ENCODE measurements at regions not wholly inside any gene's neighbourhood (a gene's known extent, or its start where the extent isn't known, plus 50 kb on each side); places are given as distances from the start of the nearest gene placed in this dataset.

DNA sequence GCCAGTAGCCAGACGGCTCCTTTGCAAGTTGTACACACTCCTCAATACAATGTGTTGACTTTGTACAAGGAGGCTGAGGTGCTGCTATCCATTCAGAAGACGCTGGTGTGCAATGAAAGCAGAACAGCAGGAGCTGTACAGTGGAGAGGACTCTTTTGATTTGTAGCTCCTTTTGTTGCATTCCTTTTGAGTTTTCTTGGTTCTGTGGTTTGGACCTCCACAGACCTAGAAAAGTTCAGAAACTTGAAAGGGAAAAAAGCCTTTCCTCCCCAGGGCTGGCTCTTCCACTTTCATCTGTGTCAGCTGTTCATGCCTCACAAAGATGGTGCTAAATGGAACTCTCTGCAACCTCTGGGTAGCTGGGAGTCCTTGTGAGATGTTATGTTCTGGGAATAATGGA is 117.4 kb downstream of the MAT2B start:
- no peak for DNase-seq (ENCODE audit: low spot score)

- DNase-seq (ENCODE audit: low spot score) = no peak
These were observed 118.1 kb downstream of the MAT2B start for GRCh38 chr5:163623524-163623923.

DNA sequence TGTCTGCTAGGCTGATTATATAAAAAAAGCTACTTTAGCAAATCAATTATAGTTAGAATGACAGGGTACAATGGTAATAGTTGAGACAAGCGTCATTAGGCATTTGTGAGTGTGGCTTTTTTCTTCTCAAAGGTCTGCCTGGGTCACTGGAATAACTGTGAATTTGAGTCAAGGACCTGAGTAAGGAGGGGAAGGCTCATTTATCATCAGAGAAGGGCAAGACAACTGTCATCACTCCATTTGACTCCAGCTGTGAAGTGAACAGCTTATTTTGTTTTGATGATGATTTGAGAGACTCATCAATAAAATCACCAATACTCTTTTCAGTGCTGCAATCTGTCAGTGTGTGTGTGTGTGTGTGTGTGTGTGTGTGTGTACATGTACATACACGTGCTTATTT is 118.6 kb downstream of the MAT2B start:
- no peak for DNase-seq (ENCODE audit: low spot score)

GRCh38 chr5:163624431-163624830 is 119.0 kb downstream of the MAT2B start:
- no peak for DNase-seq (ENCODE audit: low spot score)

DNA sequence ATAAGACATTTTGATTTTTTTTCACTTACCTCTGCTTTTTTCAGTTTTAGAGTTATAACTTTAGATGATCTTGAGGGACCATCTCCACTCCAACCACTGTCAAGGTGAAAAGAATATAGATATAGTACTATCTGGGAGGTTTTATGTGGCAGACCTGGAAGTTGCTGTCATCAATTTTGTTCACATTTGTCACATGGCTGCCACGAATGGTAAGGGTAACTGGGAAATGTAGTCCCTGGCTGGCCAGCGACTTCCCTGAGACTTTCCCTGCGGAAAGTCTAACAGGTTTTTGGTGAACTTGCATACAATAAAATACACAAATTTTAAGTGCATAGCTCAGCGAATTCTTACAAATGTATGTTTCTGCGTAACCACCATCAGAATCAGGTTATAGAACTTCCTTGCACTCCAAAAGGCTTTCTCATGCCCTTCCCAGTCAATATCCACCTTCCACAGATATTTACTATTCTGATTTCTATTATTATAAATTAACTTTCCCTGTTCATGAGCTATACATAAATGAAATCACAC is 121.5 kb downstream of the MAT2B start:
- DNase-seq (ENCODE audit: low spot score) = no peak

GRCh38 chr5:163631856-163632255 is 126.4 kb downstream of the MAT2B start:
- no peak for DNase-seq (ENCODE audit: low spot score)

DNA sequence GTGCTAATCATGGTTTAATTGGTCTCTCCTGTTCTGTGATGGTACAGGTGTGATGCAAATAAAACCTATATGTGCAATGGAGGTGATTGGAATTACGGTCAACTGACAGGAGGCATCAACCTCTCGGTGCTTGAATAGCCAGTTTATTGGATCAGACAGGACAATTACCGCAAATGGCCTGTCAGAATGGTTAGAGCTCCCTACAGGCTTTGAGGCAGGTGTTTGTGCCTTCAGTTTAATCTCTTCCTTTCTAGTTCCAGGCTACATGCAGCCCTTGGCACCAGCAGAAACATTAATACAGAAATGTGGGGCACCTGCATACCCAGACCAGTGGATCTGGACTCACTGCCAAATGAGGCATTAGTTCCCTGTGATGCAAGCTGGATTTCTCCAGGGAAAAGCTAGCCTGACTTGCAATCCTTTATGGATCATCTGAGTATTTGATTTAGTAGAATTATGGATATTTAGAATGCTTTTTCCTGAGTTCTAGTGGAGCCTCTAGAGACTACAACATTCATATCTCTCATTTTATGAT is 128.6 kb downstream of the MAT2B start:
- no peak for DNase-seq (ENCODE audit: low spot score)

DNA sequence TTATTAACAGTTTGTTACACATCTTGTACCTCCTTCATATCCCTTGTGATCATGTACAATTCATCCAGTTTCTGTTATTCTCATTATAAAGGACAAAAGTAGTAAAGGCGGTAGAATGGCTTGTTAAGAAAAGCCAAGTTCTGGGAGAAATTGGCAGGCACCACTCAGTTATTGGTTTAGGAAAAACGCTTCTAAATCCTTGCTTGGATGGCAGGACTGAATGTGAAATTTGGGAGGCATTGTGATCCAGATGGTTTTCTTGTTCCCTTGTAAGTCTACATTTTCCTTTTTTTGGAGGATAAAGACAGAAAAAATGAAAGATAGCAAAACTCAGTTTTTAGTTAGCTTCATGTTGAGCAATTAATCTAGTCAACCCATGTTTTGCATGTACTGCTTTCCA is 130.2 kb downstream of the MAT2B start:
- DNase-seq (ENCODE audit: low spot score) = no peak

DNA sequence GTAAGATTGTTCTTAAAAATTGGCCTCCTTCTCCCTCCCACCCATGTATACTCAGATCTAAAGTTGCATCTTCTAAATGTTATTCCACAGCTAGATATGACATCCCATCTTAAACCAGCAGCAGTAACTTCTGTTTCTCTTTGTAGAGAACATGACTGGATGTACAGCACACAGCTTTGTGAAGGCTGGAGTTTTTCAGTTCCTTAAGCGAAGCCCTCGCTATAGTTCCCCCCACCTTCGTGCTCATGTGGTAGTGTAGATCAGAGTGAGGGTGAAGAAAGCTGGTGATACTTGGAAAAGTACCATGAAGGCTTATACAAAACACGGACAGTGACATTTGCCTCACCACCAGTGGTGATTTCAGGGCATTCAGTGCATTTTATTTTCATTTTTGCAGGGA is 137.5 kb downstream of the MAT2B start:
- DNase-seq (ENCODE audit: low spot score) = no peak

GRCh38 chr5:163645421-163646416 is 140.3 kb downstream of the MAT2B start:
- DNase-seq (ENCODE audit: low spot score) = no peak

DNA sequence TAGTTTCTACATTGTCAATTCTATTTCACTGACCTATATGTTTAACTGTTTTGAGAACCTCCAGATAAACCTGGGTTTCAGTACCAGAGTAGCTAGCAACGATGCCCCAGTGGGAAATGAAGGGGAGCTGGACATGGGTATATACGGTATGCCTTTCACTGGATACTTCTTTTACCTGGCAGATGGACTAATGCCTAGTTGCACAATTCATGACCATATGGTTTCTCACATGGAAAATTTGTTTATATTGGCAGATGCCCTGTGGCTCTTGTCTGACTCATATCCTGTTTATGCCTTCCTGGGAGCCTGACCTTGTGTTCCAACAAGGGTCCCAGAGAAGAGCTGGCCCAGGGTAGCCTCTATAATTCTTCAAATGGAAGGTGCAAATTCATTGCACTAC is 144.1 kb downstream of the MAT2B start:
- DNase-seq (ENCODE audit: low spot score) = no peak

DNA sequence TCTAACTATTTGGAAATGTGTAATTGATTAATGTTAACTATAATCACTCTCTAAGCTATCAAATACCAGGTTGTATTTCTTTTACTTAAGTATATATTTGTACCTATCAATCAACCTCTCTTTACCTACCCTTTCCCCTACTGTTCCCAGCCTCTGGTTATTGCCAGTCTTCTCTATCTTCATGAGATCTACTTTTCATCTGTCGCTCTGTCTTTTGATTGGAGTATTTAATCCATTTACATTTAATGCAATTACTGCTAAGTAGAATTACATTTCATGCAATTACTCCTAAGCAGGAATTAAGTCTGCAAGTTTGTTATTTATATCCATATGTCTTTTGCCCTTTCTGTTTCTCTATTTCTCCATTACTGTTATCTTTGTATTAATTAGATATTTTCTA is 148.1 kb downstream of the MAT2B start:
- DNase-seq (ENCODE audit: low spot score) = no peak

- DNase-seq (ENCODE audit: low spot score) = no peak
These were observed 153.5 kb downstream of the MAT2B start for GRCh38 chr5:163658702-163659567.

- DNase-seq (ENCODE audit: low spot score) = no peak
These were observed 154.1 kb downstream of the MAT2B start for GRCh38 chr5:163659568-163659902.

- no peak for DNase-seq (ENCODE audit: low spot score)
These were observed 155.1 kb downstream of the MAT2B start for GRCh38 chr5:163660486-163660885.

DNA sequence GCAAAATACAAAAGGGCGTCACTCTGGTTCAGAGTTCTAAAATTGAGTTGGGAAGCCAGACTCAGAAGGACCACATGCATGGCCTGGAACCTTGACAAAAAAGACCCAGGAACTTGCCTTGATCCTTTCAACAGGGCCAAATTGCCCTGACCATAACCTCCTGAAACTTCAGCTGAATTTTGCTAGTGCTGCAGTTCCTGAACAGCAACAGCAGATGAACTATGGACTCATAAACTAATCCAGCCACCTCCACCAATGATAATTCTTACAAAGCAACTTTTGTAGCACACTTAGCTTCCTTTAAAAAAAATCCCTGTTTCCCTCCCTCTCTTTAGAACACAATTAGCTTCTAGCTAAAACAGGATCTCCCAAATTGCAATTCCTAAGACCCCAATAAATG is 155.9 kb downstream of the MAT2B start:
- no peak for DNase-seq (ENCODE audit: low spot score)

GRCh38 chr5:163670036-163670435 is 164.6 kb downstream of the MAT2B start:
- DNase-seq (ENCODE audit: low spot score) = no peak

DNA sequence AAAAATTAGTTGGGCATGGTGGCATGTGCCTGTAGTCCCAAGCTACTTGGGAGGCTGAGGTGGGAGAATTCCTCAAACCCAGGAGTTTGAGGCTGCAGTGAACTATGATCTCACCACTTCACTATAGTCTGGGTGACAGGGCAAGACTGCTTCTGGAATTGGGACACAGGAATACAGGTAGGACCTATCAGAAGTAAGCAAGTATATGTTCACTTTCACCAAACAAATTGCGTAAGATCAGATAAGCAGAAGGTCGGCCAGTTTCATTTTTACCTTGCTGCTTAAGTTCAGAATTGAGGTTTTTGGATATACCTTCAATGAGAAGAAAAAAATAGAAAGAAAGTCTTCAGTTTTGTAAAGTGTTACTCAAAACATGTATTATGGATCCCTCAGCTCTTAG is 171.7 kb downstream of the MAT2B start:
- no peak for DNase-seq (ENCODE audit: low spot score)

DNA sequence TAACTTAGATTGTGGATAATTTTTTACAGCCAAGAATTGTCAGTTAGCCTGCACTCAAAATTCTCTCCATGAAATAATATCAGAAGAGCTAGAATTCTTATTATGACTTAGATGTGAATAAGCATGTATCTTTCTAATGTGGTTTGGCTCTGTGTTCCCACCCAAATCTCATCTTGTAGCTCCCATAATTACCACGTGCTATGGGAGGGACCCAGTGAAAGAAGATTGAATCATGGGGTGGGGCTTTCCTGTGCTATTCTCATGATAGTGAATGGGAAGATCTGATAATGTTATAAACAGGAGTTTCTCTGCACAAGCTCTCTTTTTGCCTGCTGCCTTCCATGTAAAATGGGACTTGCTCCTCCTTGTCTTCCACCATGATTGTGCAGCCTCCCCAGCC is 176.8 kb downstream of the MAT2B start:
- no peak for DNase-seq (ENCODE audit: low spot score)

DNA sequence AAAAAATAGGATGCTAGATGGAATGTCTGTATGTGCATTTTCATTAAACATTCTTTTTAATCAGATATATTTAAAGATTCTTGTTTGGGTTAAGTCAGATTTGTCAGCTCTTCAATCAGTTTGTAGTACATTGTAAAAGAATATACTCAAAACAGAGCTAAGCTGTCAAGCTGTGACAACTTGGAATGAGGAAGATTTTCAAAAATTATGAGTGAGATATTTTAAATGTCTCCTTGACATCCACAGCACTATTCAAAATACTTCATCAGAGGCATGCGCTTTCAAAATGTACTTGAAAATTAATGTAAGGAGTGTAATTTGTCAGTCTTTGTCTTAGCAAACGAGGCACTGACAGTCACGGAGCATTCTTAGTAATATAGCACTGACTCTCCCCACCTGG is 182.0 kb downstream of the MAT2B start:
- DNase-seq (ENCODE audit: low spot score) = no peak

DNA sequence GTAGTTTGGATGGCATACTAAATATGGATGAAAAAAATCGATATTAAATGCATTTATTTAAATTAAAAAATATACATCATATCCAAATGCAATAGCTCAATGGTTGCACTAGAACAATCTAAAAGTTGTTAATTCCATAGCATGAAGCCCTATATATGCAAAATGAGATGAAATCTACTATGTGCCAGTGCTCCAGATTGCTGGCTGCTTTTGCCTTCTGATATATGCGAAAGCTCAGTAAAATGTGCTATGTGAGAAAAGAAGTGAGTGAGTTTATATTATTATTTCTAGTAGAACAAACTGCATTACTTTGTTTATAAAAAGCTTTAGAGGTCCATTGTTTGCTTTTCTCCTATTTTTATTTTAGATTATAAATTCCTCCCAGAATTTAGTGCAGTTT is 186.7 kb downstream of the MAT2B start:
- DNase-seq (ENCODE audit: low spot score) = no peak

- DNase-seq (ENCODE audit: low spot score) = peak; percentile 87
These were observed 190.6 kb downstream of the MAT2B start for GRCh38 chr5:163695830-163696578.
